Activated T-cell treated with anti-CD3 and anti-CD28 coated beads, Interleukin-2, amount 50 U/mL, for 24 hours (primary cell): ENCODE measurements at regions not wholly inside any gene's neighbourhood (a gene's known extent, or its start where the extent isn't known, plus 50 kb on each side); places are given as distances from the start of the nearest gene placed in this dataset.
A peak's percentile ranks its signal among the peaks of the same experiment; 100 is the strongest.

Experiments used
- DNase-seq: peaks from one replicate; pipeline ENCODE4 v3.0.0-alpha.2; 2020
- H3K27ac Mint-ChIP-seq: 2 replicates; pipeline ENCODE4 v1.8.0; 2020; ENCODE audit warnings: mild to moderate bottlenecking, mixed read lengths
- H3K27me3 Mint-ChIP-seq: 2 replicates; pipeline ENCODE4 v1.8.0; 2020; ENCODE audit warnings: mixed read lengths
- H3K36me3 Mint-ChIP-seq: 2 replicates; pipeline ENCODE4 v1.8.0; 2020; ENCODE audit warnings: low read depth, mixed read lengths
- H3K4me1 Mint-ChIP-seq: 2 replicates; pipeline ENCODE4 v1.8.0; 2020; ENCODE audit warnings: low read depth, mixed read lengths
- H3K4me3 Mint-ChIP-seq: 2 replicates; pipeline ENCODE4 v1.8.0; 2020; ENCODE audit warnings: mild to moderate bottlenecking, moderate library complexity, mixed read lengths
- H3K9me3 Mint-ChIP-seq: 2 replicates; pipeline ENCODE4 v1.8.0; 2020; ENCODE audit warnings: mixed read lengths

DNA sequence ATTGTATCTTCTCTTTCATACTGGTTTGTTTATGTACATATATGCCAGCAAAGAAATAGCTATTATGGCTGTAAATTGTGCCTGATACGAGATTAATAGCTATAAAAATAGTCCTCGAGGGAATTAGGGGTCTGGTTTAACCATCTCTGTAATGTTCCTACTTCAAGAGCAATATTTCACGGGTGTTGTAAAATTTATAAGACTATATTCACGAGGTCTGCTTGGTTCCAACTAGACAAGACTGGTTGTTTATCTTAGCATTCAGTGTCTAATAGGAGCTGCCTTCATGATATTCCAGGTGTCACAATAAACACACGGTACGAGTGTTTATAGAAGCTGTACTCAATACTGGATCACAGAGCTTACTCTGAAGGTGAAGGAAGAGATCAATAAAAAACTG is 389.9 kb downstream of the SIPA1L2 start:
- Mint-ChIP-seq H3K9me3 (peaks cover 2% of the 10 kb centered on the region), H3K27me3 (peaks cover 26% of the 10 kb centered on the region), H3K4me1 (no peaks in the 10 kb centered on the region), H3K4me3 (no peak overlapping the region), H3K36me3 (no peaks in the 10 kb centered on the region), H3K27ac (no peak overlapping the region)
- no peak for DNase-seq

DNA sequence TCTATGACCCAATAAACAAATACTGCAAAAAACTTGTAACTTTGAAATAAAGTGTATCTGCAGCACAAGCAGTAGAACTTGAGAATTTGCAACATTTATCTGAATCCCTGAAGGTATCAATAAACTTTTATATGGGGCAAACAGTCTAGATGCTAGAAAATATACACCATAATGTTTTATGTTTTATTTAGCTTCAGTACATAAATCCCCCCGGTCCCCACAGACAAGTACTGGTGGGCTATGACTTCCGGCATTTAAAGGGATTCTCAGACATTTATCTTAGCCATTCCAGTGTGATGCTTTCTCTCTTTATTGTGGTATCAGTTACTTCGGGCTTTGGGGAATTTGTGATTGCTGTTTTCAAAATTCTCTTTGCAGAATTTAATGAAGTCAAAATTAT is 390.4 kb downstream of the SIPA1L2 start:
- peaks cover 2% of the 10 kb centered on the region for H3K9me3 Mint-ChIP-seq
- no peak overlapping the region for H3K4me3 Mint-ChIP-seq
- no peak for DNase-seq
- no peak overlapping the region for H3K27ac Mint-ChIP-seq
- no peaks in the 10 kb centered on the region for H3K36me3 Mint-ChIP-seq
- H3K27me3 Mint-ChIP-seq, result peaks cover 26% of the 10 kb centered on the region
- H3K4me1 Mint-ChIP-seq, result no peaks in the 10 kb centered on the region

DNA sequence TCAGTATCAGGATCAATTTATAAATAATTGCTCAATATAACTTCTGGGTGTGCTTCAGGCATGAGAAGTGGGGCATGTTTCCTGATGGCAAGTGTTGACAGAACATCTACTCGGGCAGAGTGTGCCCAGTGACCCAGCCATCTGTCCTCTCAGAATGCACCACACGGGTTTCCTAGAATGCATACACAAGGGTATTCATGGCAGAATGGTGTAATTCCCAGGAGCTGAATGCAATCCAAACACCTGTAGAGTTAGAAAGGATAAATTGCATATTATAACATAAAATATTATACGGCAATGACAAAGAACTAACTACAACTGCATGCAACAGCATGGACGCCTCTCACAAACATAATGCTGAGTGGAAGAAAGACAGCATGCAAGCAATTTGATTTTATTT is 391.9 kb downstream of the SIPA1L2 start:
- H3K27me3 Mint-ChIP-seq, result peaks cover 31% of the 10 kb centered on the region
- peaks cover 2% of the 10 kb centered on the region for H3K9me3 Mint-ChIP-seq
- H3K4me1 Mint-ChIP-seq, result no peaks in the 10 kb centered on the region
- DNase-seq, result no peak
- H3K4me3 Mint-ChIP-seq, result no peak overlapping the region
- no peak overlapping the region for H3K27ac Mint-ChIP-seq
- H3K36me3 Mint-ChIP-seq, result no peaks in the 10 kb centered on the region

DNA sequence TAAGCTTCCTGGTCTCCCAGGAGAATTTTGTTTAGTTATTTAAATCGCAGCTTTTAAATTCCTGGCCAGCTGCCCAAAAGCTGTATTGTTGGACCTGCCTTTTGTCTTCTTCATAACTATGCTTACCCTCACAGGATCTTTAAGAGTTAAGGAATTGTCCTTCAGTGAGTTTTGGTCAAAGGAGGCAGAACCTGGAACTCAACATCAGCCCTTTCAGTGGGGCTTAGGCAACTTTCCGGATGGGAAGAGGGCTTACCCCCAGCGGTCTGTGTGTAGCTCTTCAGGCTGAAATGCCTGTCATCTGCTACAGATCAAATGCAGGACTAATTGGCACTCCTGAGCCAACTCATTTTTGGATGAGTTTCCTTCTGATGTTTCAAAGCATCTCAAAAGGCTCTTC is 402.6 kb downstream of the SIPA1L2 start:
- no peak for DNase-seq
- peaks cover 14% of the 10 kb centered on the region for H3K4me1 Mint-ChIP-seq
- no peaks in the 10 kb centered on the region for H3K27me3 Mint-ChIP-seq
- no peak overlapping the region for H3K27ac Mint-ChIP-seq
- no peaks in the 10 kb centered on the region for H3K9me3 Mint-ChIP-seq
- H3K36me3 Mint-ChIP-seq, result no peaks in the 10 kb centered on the region
- no peak overlapping the region for H3K4me3 Mint-ChIP-seq

DNA sequence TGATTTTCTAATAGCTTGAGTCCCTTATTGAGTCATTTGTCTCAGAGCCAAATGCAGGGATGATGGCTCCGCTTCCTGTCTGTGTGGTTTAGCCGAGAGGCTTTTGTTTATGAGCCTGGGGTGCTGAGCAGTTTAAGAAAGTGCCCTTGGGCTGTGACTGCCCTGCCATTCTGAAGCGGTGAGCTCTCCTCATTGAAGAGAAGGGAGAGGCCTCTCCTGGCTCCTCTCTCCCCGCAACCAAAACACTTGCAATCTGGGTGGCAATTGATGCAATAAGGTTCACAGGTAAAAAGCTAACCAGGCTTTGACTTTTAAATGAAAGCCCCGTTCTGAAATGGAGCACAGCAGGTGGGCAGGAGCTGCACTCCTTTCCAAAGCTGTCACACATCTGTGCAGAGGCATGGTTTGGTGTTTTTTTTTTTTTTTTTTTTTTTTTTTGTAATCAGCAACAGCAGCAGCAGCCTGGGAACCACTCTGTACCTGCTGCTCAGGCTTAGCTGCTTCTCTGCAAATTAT is 403.7 kb downstream of the SIPA1L2 start:
- DNase-seq, result no peak
- no peaks in the 10 kb centered on the region for H3K9me3 Mint-ChIP-seq
- no peaks in the 10 kb centered on the region for H3K27me3 Mint-ChIP-seq
- no peaks in the 10 kb centered on the region for H3K36me3 Mint-ChIP-seq
- peak overlapping the region; percentile 47 for H3K27ac Mint-ChIP-seq
- H3K4me3 Mint-ChIP-seq, result no peak overlapping the region
- peaks cover 14% of the 10 kb centered on the region for H3K4me1 Mint-ChIP-seq

DNA sequence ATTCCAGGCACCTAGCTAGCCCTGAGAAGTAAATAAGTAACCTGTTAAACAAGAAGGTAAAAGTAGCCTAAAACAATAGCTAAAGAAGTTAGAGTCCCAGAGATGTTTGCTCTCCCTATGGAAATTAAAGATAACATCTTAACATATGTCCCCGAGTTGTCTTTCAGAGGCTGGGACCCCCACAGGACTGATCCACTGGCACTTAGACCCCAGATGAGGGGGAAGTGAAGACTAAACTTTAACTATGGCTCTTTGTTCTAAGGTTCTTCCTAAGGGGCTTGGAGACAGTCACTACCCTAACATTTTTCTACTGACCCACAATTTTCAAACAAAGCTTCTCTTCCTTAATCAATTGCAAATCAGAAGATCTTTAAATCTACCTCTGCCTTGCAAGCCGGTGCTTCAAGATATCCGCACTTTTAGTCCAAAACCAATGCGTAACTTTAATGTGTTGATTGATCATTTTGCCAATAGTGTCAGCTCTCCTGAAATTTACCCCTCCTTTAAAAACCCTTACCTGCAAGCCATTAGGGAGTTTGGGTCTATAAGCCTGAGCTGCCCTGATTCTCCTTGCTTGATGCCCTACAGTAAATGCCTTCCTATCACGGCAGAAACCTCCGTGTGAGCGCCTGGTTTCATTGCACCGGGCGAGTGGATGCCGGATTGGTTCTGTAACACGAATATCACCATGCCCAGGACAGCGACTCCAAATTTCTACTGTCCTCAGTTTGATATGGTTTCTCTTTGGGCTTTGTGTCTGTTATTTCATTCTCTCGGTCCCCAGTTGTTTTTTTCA is 404.4 kb downstream of the SIPA1L2 start:
- H3K9me3 Mint-ChIP-seq, result no peaks in the 10 kb centered on the region
- no peak overlapping the region for H3K27ac Mint-ChIP-seq
- no peak for DNase-seq
- no peaks in the 10 kb centered on the region for H3K27me3 Mint-ChIP-seq
- no peak overlapping the region for H3K4me3 Mint-ChIP-seq
- H3K4me1 Mint-ChIP-seq, result peaks cover 14% of the 10 kb centered on the region
- H3K36me3 Mint-ChIP-seq, result no peaks in the 10 kb centered on the region

DNA sequence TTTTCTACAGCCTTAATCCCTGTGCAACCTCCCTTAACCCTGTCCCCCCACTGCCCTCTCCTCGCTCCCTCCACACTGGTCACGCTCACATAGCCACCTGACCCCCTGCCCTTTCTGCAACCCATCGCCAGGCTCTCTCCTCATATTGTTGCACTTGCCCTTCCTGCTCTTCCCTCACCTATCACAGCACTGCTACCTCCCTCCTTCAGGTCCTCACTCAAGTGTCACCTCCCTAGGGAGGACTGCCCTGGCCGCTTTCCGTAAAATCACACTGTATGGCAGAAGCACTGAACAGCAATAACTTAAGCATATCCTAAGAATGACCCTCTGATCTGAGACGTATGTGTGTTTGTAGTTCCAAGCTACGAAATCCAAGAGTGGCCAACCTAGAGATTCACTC is 406.0 kb downstream of the SIPA1L2 start:
- Mint-ChIP-seq H3K27ac (no peak overlapping the region), H3K9me3 (no peaks in the 10 kb centered on the region)

DNA sequence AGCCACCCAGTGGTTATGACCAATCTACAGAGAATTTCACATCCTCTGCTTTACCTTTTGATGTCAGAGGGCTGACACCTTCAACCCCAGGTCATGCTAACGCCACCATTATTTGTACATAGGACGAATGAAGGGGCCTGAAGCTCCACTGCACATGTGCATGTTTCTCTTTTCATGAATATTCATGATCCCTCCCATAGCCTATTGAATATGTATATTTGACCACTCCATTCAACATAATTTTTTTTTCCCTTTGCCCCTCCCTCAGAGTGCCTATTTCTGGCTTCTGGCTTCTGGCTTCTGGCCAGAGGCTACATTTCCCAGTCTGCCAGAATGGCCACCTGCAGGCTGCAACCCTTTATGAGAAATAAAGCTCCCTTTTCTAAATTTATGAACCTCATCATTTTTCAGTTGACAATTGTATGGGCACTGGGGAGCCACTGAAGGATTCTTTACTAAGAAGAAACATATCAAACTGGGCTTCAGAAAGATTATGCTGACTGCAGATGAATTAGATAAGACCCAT is 406.7 kb downstream of the SIPA1L2 start:
- H3K36me3 Mint-ChIP-seq, result no peaks in the 10 kb centered on the region
- H3K9me3 Mint-ChIP-seq, result no peaks in the 10 kb centered on the region
- H3K27ac Mint-ChIP-seq, result no peak overlapping the region
- no peak overlapping the region for H3K4me3 Mint-ChIP-seq
- H3K4me1 Mint-ChIP-seq, result peaks cover 14% of the 10 kb centered on the region
- H3K27me3 Mint-ChIP-seq, result no peaks in the 10 kb centered on the region
- DNase-seq, result no peak

More for the DNA sequence above, 406.0 kb downstream of the SIPA1L2 start:
- DNase-seq, result no peak
- no peaks in the 10 kb centered on the region for H3K27me3 Mint-ChIP-seq
- peaks cover 14% of the 10 kb centered on the region for H3K4me1 Mint-ChIP-seq
- no peaks in the 10 kb centered on the region for H3K36me3 Mint-ChIP-seq
- H3K4me3 Mint-ChIP-seq, result no peak overlapping the region

DNA sequence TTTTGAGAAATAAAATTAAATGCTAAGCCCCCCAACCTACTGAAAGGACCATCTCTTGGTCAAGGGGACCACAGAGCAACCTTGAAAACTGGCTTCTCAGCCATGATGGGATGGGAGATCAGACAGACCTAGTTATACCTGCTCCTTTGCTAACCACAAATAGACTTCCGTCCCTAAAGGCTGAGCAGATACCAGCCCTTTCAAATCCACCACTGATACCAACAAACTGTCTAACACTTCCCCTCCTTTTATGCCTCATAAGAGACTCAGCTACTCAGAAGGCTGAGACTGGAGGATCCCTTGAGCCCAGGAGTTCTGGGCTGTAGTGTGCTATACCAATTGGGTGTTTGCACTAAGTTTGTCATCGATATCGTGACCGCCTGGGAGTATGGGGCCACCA is 407.3 kb downstream of the SIPA1L2 start:
- no peak overlapping the region for H3K27ac Mint-ChIP-seq

DNA sequence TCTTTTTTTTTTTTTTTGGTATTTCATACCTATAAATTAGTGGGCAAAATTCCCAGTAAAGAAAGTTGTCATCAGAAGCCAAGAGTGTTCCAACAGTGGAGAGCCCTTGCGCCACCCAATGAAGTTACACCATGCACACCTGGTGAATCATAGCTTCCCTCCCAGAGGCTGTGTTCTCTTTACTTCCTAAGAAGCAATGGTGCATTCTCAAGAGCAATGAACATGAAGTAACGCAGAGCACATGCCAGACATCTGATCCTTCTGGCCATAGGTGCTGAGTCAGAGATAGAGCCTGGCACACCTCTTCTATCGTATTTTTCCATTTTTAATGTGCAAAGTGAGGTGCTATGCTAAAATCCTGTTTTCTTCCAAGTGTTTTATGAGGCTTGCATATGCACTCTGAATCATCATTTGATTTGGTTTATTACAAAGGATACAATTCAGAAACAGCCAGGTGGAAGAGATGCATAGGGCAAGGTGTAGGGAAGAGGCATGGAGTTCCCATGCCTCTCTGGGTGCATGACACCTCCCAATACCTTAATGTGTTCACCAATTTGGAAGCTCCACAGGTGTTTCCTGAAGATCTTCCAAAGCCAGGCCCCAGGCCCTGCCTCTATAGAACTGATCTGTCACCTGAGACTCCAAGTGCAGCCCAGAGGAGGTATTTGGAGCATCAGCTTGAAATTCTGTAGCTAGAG is 408.0 kb downstream of the SIPA1L2 start:
- no peak for DNase-seq
- peaks cover 10% of the 10 kb centered on the region for H3K4me1 Mint-ChIP-seq
- H3K27ac Mint-ChIP-seq, result no peak overlapping the region
- no peaks in the 10 kb centered on the region for H3K27me3 Mint-ChIP-seq
- no peak overlapping the region for H3K4me3 Mint-ChIP-seq
- no peaks in the 10 kb centered on the region for H3K9me3 Mint-ChIP-seq
- H3K36me3 Mint-ChIP-seq, result no peaks in the 10 kb centered on the region

More for the DNA sequence above, 407.3 kb downstream of the SIPA1L2 start:
- H3K36me3 Mint-ChIP-seq, result no peaks in the 10 kb centered on the region
- H3K9me3 Mint-ChIP-seq, result no peaks in the 10 kb centered on the region
- H3K4me3 Mint-ChIP-seq, result no peak overlapping the region
- peaks cover 14% of the 10 kb centered on the region for H3K4me1 Mint-ChIP-seq
- H3K27me3 Mint-ChIP-seq, result no peaks in the 10 kb centered on the region
- no peak for DNase-seq

DNA sequence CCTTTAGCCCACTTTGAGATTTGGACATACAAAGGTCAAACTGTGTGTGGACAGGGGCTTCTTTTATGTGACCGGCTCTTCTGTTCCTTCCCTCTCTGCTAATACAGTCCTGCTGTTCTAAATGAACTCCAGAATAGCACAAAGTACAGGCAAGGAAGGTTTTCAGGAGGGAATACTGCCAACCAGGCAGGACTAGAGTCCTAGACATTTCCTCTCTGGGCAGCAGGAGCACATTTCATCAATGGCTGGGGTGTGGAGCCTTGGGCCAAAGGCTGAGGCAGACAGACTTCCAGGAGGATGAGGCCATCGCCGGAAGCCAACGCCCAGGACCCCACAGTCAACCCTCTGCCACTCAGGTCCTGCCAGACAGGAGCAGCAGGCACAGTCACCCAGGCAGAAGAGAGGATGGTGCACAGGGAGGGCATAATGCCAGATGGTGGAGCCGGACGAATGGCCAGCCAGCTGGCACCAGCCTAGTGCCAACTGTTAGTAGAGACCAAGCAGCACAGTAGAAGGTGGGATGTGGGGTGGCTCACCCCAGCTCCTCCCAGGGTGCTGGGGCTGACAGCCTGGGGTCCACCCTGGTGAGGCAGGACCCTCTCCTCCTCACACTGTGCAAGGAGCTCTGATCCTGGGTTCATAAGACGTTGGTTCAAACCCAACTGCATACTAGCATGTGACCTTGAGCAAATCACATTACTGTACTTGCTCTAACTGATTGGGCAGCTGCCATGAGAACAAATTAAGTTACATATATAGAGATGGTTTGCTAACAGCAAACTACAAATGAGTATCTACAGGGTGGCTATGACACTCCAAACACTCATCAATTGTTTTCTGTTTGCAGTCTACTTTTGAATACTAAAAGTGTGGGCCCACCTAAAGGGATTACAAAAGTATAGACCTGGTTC is 410.7 kb downstream of the SIPA1L2 start:
- Mint-ChIP-seq H3K9me3 (no peaks in the 10 kb centered on the region), H3K27me3 (no peaks in the 10 kb centered on the region), H3K27ac (no peak overlapping the region), H3K36me3 (no peaks in the 10 kb centered on the region), H3K4me3 (no peak overlapping the region), H3K4me1 (no peaks in the 10 kb centered on the region)
- DNase-seq, result no peak

DNA sequence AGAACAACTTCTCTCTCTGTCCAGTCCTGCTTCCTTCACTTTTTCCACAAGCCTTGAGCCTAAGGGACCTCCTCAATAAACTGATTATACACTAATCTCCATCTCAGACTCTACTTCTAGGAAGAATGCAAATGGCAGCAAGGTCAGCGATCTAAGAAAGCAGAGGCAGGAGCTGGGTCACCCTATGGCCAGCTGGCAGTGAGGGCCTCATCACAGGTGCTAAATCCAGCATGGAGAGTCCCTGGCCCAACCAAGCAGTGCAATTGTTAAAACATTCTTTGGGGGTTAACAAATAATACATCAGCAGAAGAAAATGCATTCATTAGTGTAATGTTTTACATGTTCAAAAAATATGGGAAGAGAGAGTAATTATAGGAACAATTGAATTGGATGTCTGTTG is 416.0 kb downstream of the SIPA1L2 start:
- H3K4me1 Mint-ChIP-seq, result no peaks in the 10 kb centered on the region
- DNase-seq, result no peak
- H3K36me3 Mint-ChIP-seq, result no peaks in the 10 kb centered on the region
- no peaks in the 10 kb centered on the region for H3K9me3 Mint-ChIP-seq
- H3K4me3 Mint-ChIP-seq, result no peak overlapping the region
- H3K27ac Mint-ChIP-seq, result no peak overlapping the region
- peaks cover 6% of the 10 kb centered on the region for H3K27me3 Mint-ChIP-seq

DNA sequence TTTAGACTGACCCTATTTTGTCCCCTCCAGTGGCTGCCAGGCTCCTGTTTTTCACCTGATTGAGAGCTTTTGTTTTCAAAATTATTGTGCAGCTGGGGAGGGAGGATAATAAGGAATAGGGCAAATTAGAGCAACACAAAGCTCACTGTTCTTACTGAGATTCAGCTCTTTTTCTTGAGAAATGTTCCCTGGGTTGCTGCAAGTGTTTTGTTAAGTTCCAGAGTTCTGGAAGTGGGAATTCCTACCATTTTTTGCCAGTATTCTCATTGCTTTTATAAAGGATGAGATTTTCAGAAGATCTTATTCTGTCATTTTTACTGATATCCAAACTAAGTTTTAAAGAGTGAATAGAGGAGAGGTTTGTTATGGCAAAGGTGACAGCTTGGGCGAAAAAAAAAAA is 417.7 kb downstream of the SIPA1L2 start:
- H3K4me3 Mint-ChIP-seq, result no peak overlapping the region
- H3K36me3 Mint-ChIP-seq, result no peaks in the 10 kb centered on the region
- no peaks in the 10 kb centered on the region for H3K9me3 Mint-ChIP-seq
- H3K27ac Mint-ChIP-seq, result no peak overlapping the region
- no peaks in the 10 kb centered on the region for H3K4me1 Mint-ChIP-seq
- DNase-seq, result no peak
- H3K27me3 Mint-ChIP-seq, result peaks cover 6% of the 10 kb centered on the region

DNA sequence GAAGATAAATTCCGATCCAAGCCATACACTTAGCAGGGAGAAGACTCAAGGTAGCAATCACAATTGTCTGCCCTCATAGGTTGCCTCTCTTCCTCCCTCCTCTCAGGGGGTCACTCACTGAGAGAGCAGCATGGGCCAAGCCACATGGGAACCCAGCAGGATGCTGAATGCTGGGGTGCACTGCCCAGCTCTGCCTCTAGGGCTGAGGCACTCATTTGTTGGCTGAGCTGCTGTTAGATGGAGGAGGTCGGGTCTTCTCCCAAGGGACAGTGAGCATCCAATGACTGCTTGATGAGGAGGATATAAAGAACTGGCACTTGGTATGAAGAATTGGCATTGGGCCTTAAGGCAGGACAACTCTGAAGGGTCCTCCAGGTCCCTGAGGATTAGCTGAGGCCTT is 418.8 kb downstream of the SIPA1L2 start:
- no peaks in the 10 kb centered on the region for H3K4me1 Mint-ChIP-seq
- H3K27me3 Mint-ChIP-seq, result peaks cover 10% of the 10 kb centered on the region
- H3K9me3 Mint-ChIP-seq, result no peaks in the 10 kb centered on the region
- H3K27ac Mint-ChIP-seq, result no peak overlapping the region
- DNase-seq, result no peak
- H3K4me3 Mint-ChIP-seq, result no peak overlapping the region
- no peaks in the 10 kb centered on the region for H3K36me3 Mint-ChIP-seq
